Eye (tissue), 1 donor: ENCODE measurements at regions not wholly inside any gene's neighbourhood (a gene's known extent, or its start where the extent isn't known, plus 50 kb on each side); places are given as distances from the start of the nearest gene placed in this dataset.
"Not testable (repeated sequence)": the region's sequence is repeated elsewhere in the genome, so short reads cannot be mapped to it uniquely, and the experiment has no call there.

Experiments
- DNase-seq: peaks from one replicate; pipeline ENCODE4 v3.0.0-alpha.2; 2015

- DNase-seq, result no peak
Measured at GRCh38 chr11:23370580-23371275, 510.5 kb upstream of the CCDC179 start.

- DNase-seq, result no peak
Measured at GRCh38 chr11:23377909-23378308, 517.6 kb upstream of the CCDC179 start.

GRCh38 chr11:23391031-23391430 lies 530.8 kb upstream of the CCDC179 start:
- DNase-seq, result no peak

- DNase-seq, result no peak
Measured at GRCh38 chr11:23398052-23398451, 537.8 kb upstream of the CCDC179 start.

GRCh38 chr11:23399995-23400394 lies 539.7 kb upstream of the CCDC179 start:
- no peak for DNase-seq

GRCh38 chr11:23403210-23404185 lies 543.2 kb upstream of the CCDC179 start:
- no peak for DNase-seq

- DNase-seq, result no peak
Measured at GRCh38 chr11:23404225-23405160, 544.2 kb upstream of the CCDC179 start.

- DNase-seq, result no peak
Measured at GRCh38 chr11:23405350-23405937, 545.2 kb upstream of the CCDC179 start.

GRCh38 chr11:23406131-23406819 lies 546.0 kb upstream of the CCDC179 start:
- DNase-seq, result no peak

GRCh38 chr11:23413057-23413456 lies 552.8 kb upstream of the CCDC179 start:
- no peak for DNase-seq

- peak; percentile 14 for DNase-seq
Measured at GRCh38 chr11:23423104-23423503, 562.8 kb upstream of the CCDC179 start.

- no peak for DNase-seq
Measured at GRCh38 chr11:23423656-23424055, 563.4 kb upstream of the CCDC179 start.

GRCh38 chr11:23425381-23425780 lies 565.1 kb upstream of the CCDC179 start:
- DNase-seq, result peak; percentile 45

GRCh38 chr11:23429569-23429968 lies 569.3 kb upstream of the CCDC179 start:
- no peak for DNase-seq

- DNase-seq, result no peak
Measured at GRCh38 chr11:23453522-23453921, 593.2 kb upstream of the CCDC179 start.

- peak; percentile 2 for DNase-seq
Measured at GRCh38 chr11:23455321-23455891, 595.1 kb upstream of the CCDC179 start.

GRCh38 chr11:23457641-23458040 lies 597.4 kb upstream of the CCDC179 start:
- no peak for DNase-seq

GRCh38 chr11:23471878-23472277 lies 611.6 kb upstream of the CCDC179 start:
- no peak for DNase-seq

- DNase-seq, result peak; percentile 47
Measured at GRCh38 chr11:23473782-23474181, 613.5 kb upstream of the CCDC179 start.

GRCh38 chr11:23480736-23481135 lies 620.5 kb upstream of the CCDC179 start:
- DNase-seq, result no peak

- not testable (repeated sequence) for DNase-seq
Measured at GRCh38 chr11:23484146-23484545, 623.9 kb upstream of the CCDC179 start.
